ENCODE measurements at regions not wholly inside any gene's neighbourhood (a gene's known extent, or its start where the extent isn't known, plus 50 kb on each side); places are given as distances from the start of the nearest gene placed in this dataset.

DNA sequence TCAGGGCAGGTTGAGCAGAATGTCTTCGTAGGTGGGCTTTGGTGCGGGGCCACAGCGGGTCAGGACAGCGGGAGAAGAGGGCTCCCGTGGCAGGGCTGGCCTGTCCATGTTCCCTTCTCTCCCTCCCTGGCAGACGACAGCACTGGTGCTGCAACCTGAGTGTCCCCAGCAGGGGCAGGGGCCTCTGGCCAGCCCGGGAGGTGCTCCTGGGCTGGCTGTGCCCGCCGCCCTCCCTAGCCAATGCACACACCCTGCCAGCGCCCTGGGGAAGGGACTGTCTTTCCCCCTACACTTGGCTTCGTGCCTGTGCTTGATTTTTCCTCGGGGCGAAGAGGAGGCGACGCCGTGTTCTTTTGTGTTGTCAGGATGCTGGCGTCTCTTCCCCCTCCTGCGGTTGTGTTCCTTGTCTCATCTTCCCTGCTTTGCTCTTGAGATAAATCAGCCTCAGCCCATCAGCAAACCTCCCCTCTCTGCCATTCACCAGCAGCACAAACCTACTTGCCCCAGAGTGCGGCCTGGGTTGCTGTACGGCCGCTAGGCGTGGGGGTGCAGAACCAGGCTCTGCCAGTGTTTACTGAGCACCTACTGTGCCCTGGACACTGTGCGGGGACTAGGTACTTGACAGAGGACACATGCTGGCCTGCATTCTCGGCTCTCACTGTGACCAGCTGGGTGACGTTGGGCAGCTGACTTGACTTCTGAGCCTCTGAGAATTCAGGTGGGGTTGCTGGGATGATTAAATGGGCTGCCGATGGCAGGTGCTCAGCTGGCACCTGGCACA is 237.3 kb upstream of the CIBAR2 start:
- ChIA-PET CTCF (interaction anchor here (1.1 to 2.1 kb wide), 2 partner anchors 18 to 261 kb away, joined by 4 to 8 read pairs; no protein-coding TSS in a partner anchor), POLR2A (no interaction called here)
- no peak for TF ChIP-seq CTCF (IDR thresholded peaks at IDR 0.05; ENCODE audit: insufficient read depth, low read depth, low read length)
- Histone ChIP-seq H3K4me3 (ENCODE audit: low read depth, low read length) (no peak overlapping the region), H3K36me3 (ENCODE audit: control insufficient read depth, insufficient read depth, low read length) (no peaks in the 10 kb centered on the region; the same call in 1 of the 2 replicates), H3K27me3 (ENCODE audit: control insufficient read depth, insufficient read depth, low read length) (no peaks in the 10 kb centered on the region)
- no peak for DNase-seq (ENCODE audit: low read depth)

DNA sequence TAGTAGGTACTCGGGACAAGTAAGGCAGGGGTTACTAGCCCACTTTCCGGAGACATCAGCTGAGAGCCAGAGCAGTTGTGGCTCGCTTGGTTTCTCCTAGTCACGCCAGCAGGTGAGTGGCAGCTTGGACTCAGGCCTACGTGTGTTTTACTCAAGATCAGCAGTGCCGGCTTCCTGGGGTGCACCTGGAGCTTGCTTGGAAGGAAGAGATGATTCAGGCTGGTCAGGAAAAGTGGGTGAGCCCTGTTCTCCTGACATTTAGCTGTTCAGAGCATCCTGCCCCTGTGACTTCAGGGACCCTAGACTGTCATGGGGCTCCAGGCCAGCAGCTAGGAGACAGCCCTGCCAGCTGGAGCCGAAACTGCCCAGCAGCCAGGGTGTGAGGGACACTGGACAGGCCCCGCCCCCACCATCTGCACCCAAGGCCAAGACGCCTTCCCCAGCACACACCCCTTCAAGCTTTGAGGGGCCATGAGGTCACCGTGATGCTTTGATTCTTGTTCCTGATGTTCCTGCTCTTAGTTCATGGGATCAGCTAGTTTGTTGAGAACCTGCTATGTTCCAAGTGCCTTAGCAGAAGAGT is 238.0 kb upstream of the CIBAR2 start:
- CTCF ChIA-PET, result interaction anchor here (0.7 to 1.4 kb wide), 3 partner anchors 23 to 261 kb away, joined by 3 to 4 read pairs (median 4); no protein-coding TSS in a partner anchor

DNA sequence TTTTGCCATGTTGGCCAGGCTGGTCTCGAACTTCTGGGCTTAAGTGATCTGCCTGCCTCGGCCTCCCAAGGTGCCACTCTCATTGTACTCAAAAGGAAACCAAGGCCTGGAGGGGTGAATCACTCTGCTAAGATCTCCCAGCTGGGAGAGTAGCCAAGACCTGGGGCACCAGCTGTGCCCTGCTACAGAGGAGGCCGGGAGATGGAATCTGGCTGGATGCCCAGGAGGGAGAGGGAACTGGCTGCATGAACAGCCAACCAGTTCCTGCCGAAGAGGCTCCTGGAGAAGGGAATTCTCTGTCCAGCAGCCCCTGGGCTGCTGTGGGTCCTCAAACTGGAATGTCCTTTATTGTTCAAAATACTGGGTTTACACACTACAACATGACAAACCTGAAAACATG is 238.7 kb upstream of the CIBAR2 start:
- no peaks in the 10 kb centered on the region; the same call in 1 of the 2 replicates for H3K36me3 ChIP-seq (ENCODE audit: control insufficient read depth, insufficient read depth, low read length)
- CTCF ChIA-PET, result interaction anchor here (0.8 to 1.4 kb wide), 2 partner anchors 236 to 375 kb away, joined by 3 to 4 read pairs; no protein-coding TSS in a partner anchor

More for the DNA sequence above, 238.0 kb upstream of the CIBAR2 start:
- POLR2A ChIA-PET, result no interaction called here
- no peaks in the 10 kb centered on the region; the same call in 1 of the 2 replicates for H3K36me3 ChIP-seq (ENCODE audit: control insufficient read depth, insufficient read depth, low read length)
- no peaks in the 10 kb centered on the region for H3K27me3 ChIP-seq (ENCODE audit: control insufficient read depth, insufficient read depth, low read length)
- DNase-seq (ENCODE audit: low read depth), result no peak
- H3K4me3 ChIP-seq (ENCODE audit: low read depth, low read length), result no peak overlapping the region
- no peak for TF ChIP-seq CTCF (IDR thresholded peaks at IDR 0.05; ENCODE audit: insufficient read depth, low read depth, low read length)

GRCh38 chr16:85353013-85353412 is 240.7 kb upstream of the CIBAR2 start:
- no peak for TF ChIP-seq CTCF (IDR thresholded peaks at IDR 0.05; ENCODE audit: insufficient read depth, low read depth, low read length)
- DNase-seq (ENCODE audit: low read depth), result no peak
- Histone ChIP-seq H3K4me3 (ENCODE audit: low read depth, low read length) (no peak overlapping the region), H3K27me3 (ENCODE audit: control insufficient read depth, insufficient read depth, low read length) (no peaks in the 10 kb centered on the region), H3K36me3 (ENCODE audit: control insufficient read depth, insufficient read depth, low read length) (no peaks in the 10 kb centered on the region; the same call in 1 of the 2 replicates)
- CTCF ChIA-PET, result interaction anchor here (0.8 to 4.4 kb wide), 5 partner anchors 8 to 238 kb away, joined by 3 to 17 read pairs (median 4); no protein-coding TSS in a partner anchor
- POLR2A ChIA-PET, result no interaction called here

More for the DNA sequence above, 238.7 kb upstream of the CIBAR2 start:
- peak; percentile 58 for DNase-seq (ENCODE audit: low read depth)
- TF ChIP-seq CTCF (IDR thresholded peaks at IDR 0.05; ENCODE audit: insufficient read depth, low read depth, low read length), result no peak
- H3K4me3 ChIP-seq (ENCODE audit: low read depth, low read length), result no peak overlapping the region
- POLR2A ChIA-PET, result no interaction called here
- no peaks in the 10 kb centered on the region for H3K27me3 ChIP-seq (ENCODE audit: control insufficient read depth, insufficient read depth, low read length)

Data from BJ (cell line).